ENCODE measurements at regions not wholly inside any gene's neighbourhood (a gene's known extent, or its start where the extent isn't known, plus 50 kb on each side); places are given as distances from the start of the nearest gene placed in this dataset.

DNA sequence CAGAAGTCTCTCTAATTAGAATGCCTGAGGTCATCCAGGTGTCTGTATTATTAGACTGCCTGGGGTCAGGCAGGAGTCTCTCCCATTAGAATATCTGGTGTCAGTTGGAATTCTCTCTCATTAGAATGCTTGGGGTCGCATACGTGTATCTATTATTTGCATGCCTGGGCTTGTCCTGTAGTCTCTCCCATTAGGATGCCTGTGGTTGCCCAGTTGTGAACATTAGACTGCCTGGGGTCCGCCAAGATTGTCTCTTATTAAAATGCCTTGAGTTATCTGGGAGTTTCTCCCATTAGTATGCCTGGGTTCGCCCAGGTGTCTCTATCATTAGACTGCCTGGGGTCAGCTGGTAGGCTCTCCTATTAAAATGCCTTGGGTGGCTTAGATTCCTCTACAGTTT lies 1494.7 kb downstream of the UQCRFS1 start:
- H3K27ac ChIP-seq = no peak overlapping the region
- POLR2A ChIA-PET (ENCODE audit: unreplicated experiment) = no interaction called here
- no peaks in the 10 kb centered on the region for H3F3A ChIP-seq (ENCODE audit: insufficient read depth, low read depth)
- TF ChIP-seq, protein P1, sequence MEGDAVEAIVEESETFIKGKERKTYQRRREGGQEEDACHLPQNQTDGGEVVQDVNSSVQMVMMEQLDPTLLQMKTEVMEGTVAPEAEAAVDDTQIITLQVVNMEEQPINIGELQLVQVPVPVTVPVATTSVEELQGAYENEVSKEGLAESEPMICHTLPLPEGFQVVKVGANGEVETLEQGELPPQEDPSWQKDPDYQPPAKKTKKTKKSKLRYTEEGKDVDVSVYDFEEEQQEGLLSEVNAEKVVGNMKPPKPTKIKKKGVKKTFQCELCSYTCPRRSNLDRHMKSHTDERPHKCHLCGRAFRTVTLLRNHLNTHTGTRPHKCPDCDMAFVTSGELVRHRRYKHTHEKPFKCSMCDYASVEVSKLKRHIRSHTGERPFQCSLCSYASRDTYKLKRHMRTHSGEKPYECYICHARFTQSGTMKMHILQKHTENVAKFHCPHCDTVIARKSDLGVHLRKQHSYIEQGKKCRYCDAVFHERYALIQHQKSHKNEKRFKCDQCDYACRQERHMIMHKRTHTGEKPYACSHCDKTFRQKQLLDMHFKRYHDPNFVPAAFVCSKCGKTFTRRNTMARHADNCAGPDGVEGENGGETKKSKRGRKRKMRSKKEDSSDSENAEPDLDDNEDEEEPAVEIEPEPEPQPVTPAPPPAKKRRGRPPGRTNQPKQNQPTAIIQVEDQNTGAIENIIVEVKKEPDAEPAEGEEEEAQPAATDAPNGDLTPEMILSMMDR (conservative IDR thresholded peaks at IDR 0.05) = no peak
- TF ChIP-seq EZH2 (IDR thresholded peaks at IDR 0.05; ENCODE audit: low read depth) = no peak
- H3K4me2 ChIP-seq = no peak overlapping the region
- no peaks in the 10 kb centered on the region for H3K9me2 ChIP-seq (ENCODE audit: insufficient read depth)
- no peak overlapping the region for H2AFZ ChIP-seq
- H3K27me3 ChIP-seq (ENCODE audit: insufficient read depth, low read depth) = no peaks in the 10 kb centered on the region
- no peaks in the 10 kb centered on the region for H3K79me2 ChIP-seq (ENCODE audit: low read depth)
- H3K4me3 ChIP-seq = no peak overlapping the region
- no peaks in the 10 kb centered on the region for H4K20me1 ChIP-seq (ENCODE audit: insufficient read depth)
- H3K4me1 ChIP-seq (replicated peaks; ENCODE audit: insufficient read depth) = no peaks in the 10 kb centered on the region
- no TSS peak for BruUV-seq (replicated peaks)
- CTCF ChIA-PET = no interaction called here
- intact Hi-C loops (cut with micrococcal nuclease; ENCODE audit: unreplicated experiment) = no loop called here
- DNase-seq = no peak
- H3K9me3 ChIP-seq (ENCODE audit: insufficient read depth, low read depth) = peaks cover 9% of the 10 kb centered on the region; the same call in 1 of the 2 replicates
- no peaks in the 10 kb centered on the region for H3K36me3 ChIP-seq (ENCODE audit: low read depth)

DNA sequence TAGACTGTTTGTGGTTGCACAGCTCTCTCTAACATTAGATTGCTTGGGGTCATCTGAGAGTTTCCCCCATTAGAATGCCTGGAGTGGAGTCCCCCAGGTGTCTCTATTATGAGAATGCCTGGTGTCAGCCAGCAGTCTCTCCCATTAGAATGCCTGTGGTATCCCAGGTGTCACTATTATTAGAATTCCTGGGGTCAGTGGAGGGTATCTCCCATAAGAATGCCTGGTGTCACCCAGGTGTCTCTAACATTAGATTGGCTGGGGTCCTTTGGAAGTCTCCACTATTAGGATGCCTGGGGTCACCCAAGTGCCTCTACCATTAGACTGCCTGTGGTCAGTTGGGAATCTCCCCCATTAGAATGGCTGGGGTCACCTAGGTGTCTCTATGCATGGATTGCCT lies 1495.1 kb downstream of the UQCRFS1 start:
- Histone ChIP-seq H2AFZ (no peak overlapping the region), H4K20me1 (ENCODE audit: insufficient read depth) (no peaks in the 10 kb centered on the region), H3K9me3 (ENCODE audit: insufficient read depth, low read depth) (peaks cover 9% of the 10 kb centered on the region; the same call in 1 of the 2 replicates), H3K79me2 (ENCODE audit: low read depth) (no peaks in the 10 kb centered on the region), H3K27ac (no peak overlapping the region), H3K27me3 (ENCODE audit: insufficient read depth, low read depth) (no peaks in the 10 kb centered on the region), H3K4me1 (replicated peaks; ENCODE audit: insufficient read depth) (no peaks in the 10 kb centered on the region), H3F3A (ENCODE audit: insufficient read depth, low read depth) (no peaks in the 10 kb centered on the region), H3K4me3 (no peak overlapping the region), H3K36me3 (ENCODE audit: low read depth) (no peaks in the 10 kb centered on the region), H3K9me2 (ENCODE audit: insufficient read depth) (no peaks in the 10 kb centered on the region), H3K4me2 (no peak overlapping the region)
- no TSS peak for BruUV-seq (replicated peaks)
- intact Hi-C loops (cut with micrococcal nuclease; ENCODE audit: unreplicated experiment) = no loop called here
- no peak for TF ChIP-seq EZH2 (IDR thresholded peaks at IDR 0.05; ENCODE audit: low read depth)
- DNase-seq = no peak
- ChIA-PET POLR2A (ENCODE audit: unreplicated experiment) (no interaction called here), CTCF (no interaction called here)

DNA sequence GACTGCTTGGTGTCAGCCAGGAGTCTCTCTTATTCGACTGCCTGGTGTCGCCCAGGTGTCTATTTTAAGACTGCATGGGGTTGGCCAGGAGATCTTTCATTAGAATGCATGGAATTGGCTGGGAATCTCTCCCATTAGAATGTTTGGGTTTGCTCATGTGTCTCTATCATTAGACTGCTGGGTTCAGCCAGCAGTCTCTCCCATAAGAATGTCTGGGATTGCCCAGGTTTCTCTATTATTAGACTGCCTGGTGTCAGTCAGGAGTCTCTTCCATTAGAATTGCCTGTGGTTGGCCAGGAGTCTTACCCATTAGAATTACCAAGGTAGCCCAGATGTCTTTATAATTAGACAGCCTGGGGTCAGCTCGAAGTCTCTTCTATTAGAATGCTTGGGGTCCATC lies 1496.0 kb downstream of the UQCRFS1 start:
- POLR2A ChIA-PET (ENCODE audit: unreplicated experiment) = no interaction called here
- no TSS peak for BruUV-seq (replicated peaks)
- CTCF ChIA-PET = no interaction called here
- Histone ChIP-seq H3F3A (ENCODE audit: insufficient read depth, low read depth) (no peaks in the 10 kb centered on the region), H4K20me1 (ENCODE audit: insufficient read depth) (no peaks in the 10 kb centered on the region), H3K9me3 (ENCODE audit: insufficient read depth, low read depth) (peaks cover 9% of the 10 kb centered on the region; the same call in 1 of the 2 replicates), H3K4me2 (no peak overlapping the region), H3K4me3 (no peak overlapping the region), H3K36me3 (ENCODE audit: low read depth) (no peaks in the 10 kb centered on the region), H2AFZ (no peak overlapping the region), H3K79me2 (ENCODE audit: low read depth) (no peaks in the 10 kb centered on the region), H3K27ac (no peak overlapping the region), H3K4me1 (replicated peaks; ENCODE audit: insufficient read depth) (no peaks in the 10 kb centered on the region), H3K27me3 (ENCODE audit: insufficient read depth, low read depth) (no peaks in the 10 kb centered on the region), H3K9me2 (ENCODE audit: insufficient read depth) (no peaks in the 10 kb centered on the region)
- TF ChIP-seq, protein P1 (conservative IDR thresholded peaks at IDR 0.05) = no peak
- no peak for TF ChIP-seq EZH2 (IDR thresholded peaks at IDR 0.05; ENCODE audit: low read depth)
- intact Hi-C loops (cut with micrococcal nuclease; ENCODE audit: unreplicated experiment) = no loop called here
- DNase-seq = no peak

DNA sequence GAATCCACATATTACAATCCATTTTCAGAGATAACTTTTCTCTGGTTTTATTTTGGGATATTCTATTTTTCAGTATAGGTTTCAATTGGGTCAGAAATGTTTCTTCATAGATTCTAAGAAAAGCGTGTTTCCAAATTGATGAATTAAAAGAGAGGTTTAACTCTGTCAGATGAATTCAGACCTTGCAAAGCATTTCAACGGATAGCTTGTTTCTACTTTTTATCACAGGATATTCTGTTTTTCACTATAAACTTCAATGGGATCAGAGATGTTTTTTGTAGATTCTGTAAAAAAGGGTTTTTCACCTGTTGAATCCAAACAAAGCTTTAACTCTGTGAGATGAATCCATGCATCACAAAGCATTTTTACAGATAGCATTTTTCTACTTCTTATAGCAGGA lies 1498.1 kb downstream of the UQCRFS1 start:
- no peak for DNase-seq
- intact Hi-C loops (cut with micrococcal nuclease; ENCODE audit: unreplicated experiment) = no loop called here
- Histone ChIP-seq H3K9me2 (ENCODE audit: insufficient read depth) (no peaks in the 10 kb centered on the region), H3K4me2 (no peak overlapping the region), H3K27ac (no peak overlapping the region), H3K4me1 (replicated peaks; ENCODE audit: insufficient read depth) (no peaks in the 10 kb centered on the region), H3K36me3 (ENCODE audit: low read depth) (no peaks in the 10 kb centered on the region), H3K27me3 (ENCODE audit: insufficient read depth, low read depth) (0 out of 2 replicates have a peak, but pooled peaks cover 6% of the 10 kb centered on the region), H3K79me2 (ENCODE audit: low read depth) (no peaks in the 10 kb centered on the region), H3F3A (ENCODE audit: insufficient read depth, low read depth) (no peaks in the 10 kb centered on the region), H3K4me3 (no peak overlapping the region), H2AFZ (no peak overlapping the region), H4K20me1 (ENCODE audit: insufficient read depth) (no peaks in the 10 kb centered on the region), H3K9me3 (ENCODE audit: insufficient read depth, low read depth) (peaks cover 9% of the 10 kb centered on the region; the same call in 1 of the 2 replicates)
- TF ChIP-seq, protein P1 (conservative IDR thresholded peaks at IDR 0.05) = no peak
- TF ChIP-seq EZH2 (IDR thresholded peaks at IDR 0.05; ENCODE audit: low read depth) = no peak
- POLR2A ChIA-PET (ENCODE audit: unreplicated experiment) = no interaction called here
- CTCF ChIA-PET = no interaction called here
- BruUV-seq (replicated peaks) = no TSS peak

Measured in PC-9 (cell line).